ENCODE measurements at regions not wholly inside any gene's neighbourhood (a gene's known extent, or its start where the extent isn't known, plus 50 kb on each side); places are given as distances from the start of the nearest gene placed in this dataset.
A peak's percentile ranks its signal among the peaks of the same experiment; 100 is the strongest.

GRCh38 chr2:149872638-149873150 lies 285.1 kb upstream of the MMADHC start:
- Histone ChIP-seq H4K20me1 (ENCODE audit: control insufficient read depth, extremely low read depth, insufficient read depth, low read length) (no peaks in the 10 kb centered on the region), H3K9me3 (ENCODE audit: control insufficient read depth, insufficient read depth, low read depth, low read length) (no peaks in the 10 kb centered on the region), H3K27me3 (ENCODE audit: control insufficient read depth, insufficient read depth, low read length) (no peaks in the 10 kb centered on the region), H3K79me2 (ENCODE audit: control insufficient read depth, insufficient read depth, low read length) (no peaks in the 10 kb centered on the region), H3K9ac (ENCODE audit: insufficient read depth, low read length) (no peak overlapping the region), H2AFZ (ENCODE audit: low read length) (no peak overlapping the region), H3K4me2 (ENCODE audit: extremely low read depth, insufficient read depth, low read length) (no peak overlapping the region), H3K4me3 (replicated peaks in 1 of 4; ENCODE audit: control extremely low read depth in 1 of 4, insufficient read depth in 1 of 4, low read depth in 3 of 4, low read length in 4 of 4) (no peak overlapping the region), H3K4me1 (ENCODE audit: control insufficient read depth, extremely low read depth, insufficient read depth, low read length) (no peaks in the 10 kb centered on the region), H3K36me3 (ENCODE audit: control insufficient read depth, insufficient read depth, low read length) (no peaks in the 10 kb centered on the region), H3K27ac (ENCODE audit: insufficient read depth, low read length) (no peak overlapping the region)
- no peak for DNase-seq (ENCODE audit: low read depth in 2 of 2)
- TF ChIP-seq EZH2 (IDR thresholded peaks at IDR 0.05; ENCODE audit: low read length, missing control alignments): no peak
- TF ChIP-seq, protein P1, sequence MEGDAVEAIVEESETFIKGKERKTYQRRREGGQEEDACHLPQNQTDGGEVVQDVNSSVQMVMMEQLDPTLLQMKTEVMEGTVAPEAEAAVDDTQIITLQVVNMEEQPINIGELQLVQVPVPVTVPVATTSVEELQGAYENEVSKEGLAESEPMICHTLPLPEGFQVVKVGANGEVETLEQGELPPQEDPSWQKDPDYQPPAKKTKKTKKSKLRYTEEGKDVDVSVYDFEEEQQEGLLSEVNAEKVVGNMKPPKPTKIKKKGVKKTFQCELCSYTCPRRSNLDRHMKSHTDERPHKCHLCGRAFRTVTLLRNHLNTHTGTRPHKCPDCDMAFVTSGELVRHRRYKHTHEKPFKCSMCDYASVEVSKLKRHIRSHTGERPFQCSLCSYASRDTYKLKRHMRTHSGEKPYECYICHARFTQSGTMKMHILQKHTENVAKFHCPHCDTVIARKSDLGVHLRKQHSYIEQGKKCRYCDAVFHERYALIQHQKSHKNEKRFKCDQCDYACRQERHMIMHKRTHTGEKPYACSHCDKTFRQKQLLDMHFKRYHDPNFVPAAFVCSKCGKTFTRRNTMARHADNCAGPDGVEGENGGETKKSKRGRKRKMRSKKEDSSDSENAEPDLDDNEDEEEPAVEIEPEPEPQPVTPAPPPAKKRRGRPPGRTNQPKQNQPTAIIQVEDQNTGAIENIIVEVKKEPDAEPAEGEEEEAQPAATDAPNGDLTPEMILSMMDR (conservative IDR thresholded peaks at IDR 0.05 in 1 of 2, IDR thresholded peaks at IDR 0.05 in 1 of 2; ENCODE audit: low read depth in 1 of 2, low read length in 2 of 2): no peak

GRCh38 chr2:149872041-149872440 lies 284.5 kb upstream of the MMADHC start:
- no peak overlapping the region for H3K27ac ChIP-seq (ENCODE audit: insufficient read depth, low read length)
- no peak overlapping the region for H3K4me3 ChIP-seq (replicated peaks in 1 of 4; ENCODE audit: control extremely low read depth in 1 of 4, insufficient read depth in 1 of 4, low read depth in 3 of 4, low read length in 4 of 4)
- no peaks in the 10 kb centered on the region for H3K79me2 ChIP-seq (ENCODE audit: control insufficient read depth, insufficient read depth, low read length)
- no peak overlapping the region for H3K4me2 ChIP-seq (ENCODE audit: extremely low read depth, insufficient read depth, low read length)
- H3K36me3 ChIP-seq (ENCODE audit: control insufficient read depth, insufficient read depth, low read length): no peaks in the 10 kb centered on the region
- no peaks in the 10 kb centered on the region for H3K4me1 ChIP-seq (ENCODE audit: control insufficient read depth, extremely low read depth, insufficient read depth, low read length)
- H3K27me3 ChIP-seq (ENCODE audit: control insufficient read depth, insufficient read depth, low read length): no peaks in the 10 kb centered on the region
- DNase-seq (ENCODE audit: low read depth in 2 of 2): peak in 1 of 2 donors; percentile 34
- no peak for TF ChIP-seq EZH2 (IDR thresholded peaks at IDR 0.05; ENCODE audit: low read length, missing control alignments)
- TF ChIP-seq, protein P1 (conservative IDR thresholded peaks at IDR 0.05 in 1 of 2, IDR thresholded peaks at IDR 0.05 in 1 of 2; ENCODE audit: low read depth in 1 of 2, low read length in 2 of 2): no peak
- no peaks in the 10 kb centered on the region for H4K20me1 ChIP-seq (ENCODE audit: control insufficient read depth, extremely low read depth, insufficient read depth, low read length)
- no peak overlapping the region for H3K9ac ChIP-seq (ENCODE audit: insufficient read depth, low read length)
- H3K9me3 ChIP-seq (ENCODE audit: control insufficient read depth, insufficient read depth, low read depth, low read length): no peaks in the 10 kb centered on the region
- no peak overlapping the region for H2AFZ ChIP-seq (ENCODE audit: low read length)

GRCh38 chr2:149871091-149871885 lies 283.7 kb upstream of the MMADHC start:
- TF ChIP-seq EZH2 (IDR thresholded peaks at IDR 0.05; ENCODE audit: low read length, missing control alignments): no peak
- TF ChIP-seq, protein P1 (conservative IDR thresholded peaks at IDR 0.05 in 1 of 2, IDR thresholded peaks at IDR 0.05 in 1 of 2; ENCODE audit: low read depth in 1 of 2, low read length in 2 of 2): no peak
- no peak overlapping the region for H3K4me3 ChIP-seq (replicated peaks in 1 of 4; ENCODE audit: control extremely low read depth in 1 of 4, insufficient read depth in 1 of 4, low read depth in 3 of 4, low read length in 4 of 4)
- H3K27ac ChIP-seq (ENCODE audit: insufficient read depth, low read length): no peak overlapping the region
- no peaks in the 10 kb centered on the region for H3K9me3 ChIP-seq (ENCODE audit: control insufficient read depth, insufficient read depth, low read depth, low read length)
- H3K36me3 ChIP-seq (ENCODE audit: control insufficient read depth, insufficient read depth, low read length): no peaks in the 10 kb centered on the region
- no peak overlapping the region for H2AFZ ChIP-seq (ENCODE audit: low read length)
- H4K20me1 ChIP-seq (ENCODE audit: control insufficient read depth, extremely low read depth, insufficient read depth, low read length): no peaks in the 10 kb centered on the region
- H3K79me2 ChIP-seq (ENCODE audit: control insufficient read depth, insufficient read depth, low read length): no peaks in the 10 kb centered on the region
- H3K4me1 ChIP-seq (ENCODE audit: control insufficient read depth, extremely low read depth, insufficient read depth, low read length): no peaks in the 10 kb centered on the region
- H3K4me2 ChIP-seq (ENCODE audit: extremely low read depth, insufficient read depth, low read length): no peak overlapping the region
- no peak overlapping the region for H3K9ac ChIP-seq (ENCODE audit: insufficient read depth, low read length)
- DNase-seq (ENCODE audit: low read depth in 2 of 2): no peak
- no peaks in the 10 kb centered on the region for H3K27me3 ChIP-seq (ENCODE audit: control insufficient read depth, insufficient read depth, low read length)

Measured in fibroblast of lung (primary cell).